ENCODE measurements at regions not wholly inside any gene's neighbourhood (a gene's known extent, or its start where the extent isn't known, plus 50 kb on each side); places are given as distances from the start of the nearest gene placed in this dataset.
"Not testable (repeated sequence)": the region's sequence is repeated elsewhere in the genome, so short reads cannot be mapped to it uniquely, and the experiment has no call there.

- TF ChIP-seq CTCF (IDR thresholded peaks at IDR 0.05; ENCODE audit: insufficient read depth, low read length, poor library complexity, severe bottlenecking); EZH2phosphoT487 (conservative IDR thresholded peaks at IDR 0.05; ENCODE audit: low read length): not testable (repeated sequence)
These were observed 452.9 kb upstream of the SPTLC3 start for GRCh38 chr20:12555849-12556248.
